ENCODE measurements at regions not wholly inside any gene's neighbourhood (a gene's known extent, or its start where the extent isn't known, plus 50 kb on each side); places are given as distances from the start of the nearest gene placed in this dataset.

DNA sequence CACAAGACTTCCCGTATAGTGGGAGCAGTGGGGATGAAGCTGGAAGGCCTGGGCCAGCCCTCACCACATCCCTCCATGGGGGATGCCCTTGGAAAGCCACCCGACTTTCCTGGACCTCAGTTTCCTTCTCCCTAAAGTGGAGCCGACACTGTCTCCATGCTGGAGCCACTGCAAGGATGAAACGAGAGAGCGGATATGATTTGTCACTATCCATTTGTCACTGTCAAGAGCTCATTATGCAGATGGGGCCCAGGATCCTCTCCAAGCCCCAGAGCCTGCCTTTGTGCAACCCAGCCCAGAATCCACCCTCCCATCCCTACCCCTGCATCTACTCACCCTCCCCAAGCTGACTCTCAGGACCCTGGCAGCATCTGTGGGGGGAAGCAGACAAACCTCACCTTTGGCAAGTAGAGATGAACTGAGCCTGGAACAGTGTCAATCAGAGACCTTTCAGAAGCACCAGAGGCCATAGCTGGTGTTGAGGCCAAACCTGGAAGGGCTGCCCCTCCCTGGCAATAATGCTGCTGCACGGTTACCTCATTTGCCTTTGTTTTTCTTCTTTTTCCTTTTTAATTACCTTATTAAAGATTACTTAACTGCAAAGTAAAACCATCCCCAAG is 287.7 kb upstream of the RTL1 start:
- TF ChIP-seq, protein P1, sequence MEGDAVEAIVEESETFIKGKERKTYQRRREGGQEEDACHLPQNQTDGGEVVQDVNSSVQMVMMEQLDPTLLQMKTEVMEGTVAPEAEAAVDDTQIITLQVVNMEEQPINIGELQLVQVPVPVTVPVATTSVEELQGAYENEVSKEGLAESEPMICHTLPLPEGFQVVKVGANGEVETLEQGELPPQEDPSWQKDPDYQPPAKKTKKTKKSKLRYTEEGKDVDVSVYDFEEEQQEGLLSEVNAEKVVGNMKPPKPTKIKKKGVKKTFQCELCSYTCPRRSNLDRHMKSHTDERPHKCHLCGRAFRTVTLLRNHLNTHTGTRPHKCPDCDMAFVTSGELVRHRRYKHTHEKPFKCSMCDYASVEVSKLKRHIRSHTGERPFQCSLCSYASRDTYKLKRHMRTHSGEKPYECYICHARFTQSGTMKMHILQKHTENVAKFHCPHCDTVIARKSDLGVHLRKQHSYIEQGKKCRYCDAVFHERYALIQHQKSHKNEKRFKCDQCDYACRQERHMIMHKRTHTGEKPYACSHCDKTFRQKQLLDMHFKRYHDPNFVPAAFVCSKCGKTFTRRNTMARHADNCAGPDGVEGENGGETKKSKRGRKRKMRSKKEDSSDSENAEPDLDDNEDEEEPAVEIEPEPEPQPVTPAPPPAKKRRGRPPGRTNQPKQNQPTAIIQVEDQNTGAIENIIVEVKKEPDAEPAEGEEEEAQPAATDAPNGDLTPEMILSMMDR (conservative IDR thresholded peaks at IDR 0.05) = no peak
- TF ChIP-seq ZFX (IDR thresholded peaks at IDR 0.05) = no peak
